ENCODE measurements at regions not wholly inside any gene's neighbourhood (a gene's known extent, or its start where the extent isn't known, plus 50 kb on each side); places are given as distances from the start of the nearest gene placed in this dataset.

DNA sequence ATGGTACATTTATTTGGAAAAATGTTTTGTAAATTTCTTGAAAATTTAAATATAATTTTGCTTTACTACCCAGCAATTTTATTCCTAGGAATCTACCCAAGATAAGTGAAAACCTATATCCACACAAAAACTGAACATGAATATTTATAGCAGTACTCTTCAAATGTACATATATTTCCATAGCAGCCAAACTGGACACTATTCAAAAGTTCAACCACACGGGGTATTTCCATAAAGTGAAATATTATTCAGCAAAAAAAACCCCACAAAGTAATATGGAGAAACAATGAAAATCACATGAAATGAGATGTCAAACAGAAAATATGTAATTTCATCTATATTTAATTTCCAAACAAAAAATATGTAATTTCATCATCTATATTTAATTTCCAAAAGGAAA lies 1247.6 kb upstream of the TMEFF2 start:
- TF ChIP-seq CEBPB (IDR thresholded peaks at IDR 0.05; ENCODE audit: low read depth): no peak
- TF ChIP-seq CBX3 (IDR thresholded peaks at IDR 0.05; ENCODE audit: low read depth): no peak
- TF ChIP-seq, protein P1, sequence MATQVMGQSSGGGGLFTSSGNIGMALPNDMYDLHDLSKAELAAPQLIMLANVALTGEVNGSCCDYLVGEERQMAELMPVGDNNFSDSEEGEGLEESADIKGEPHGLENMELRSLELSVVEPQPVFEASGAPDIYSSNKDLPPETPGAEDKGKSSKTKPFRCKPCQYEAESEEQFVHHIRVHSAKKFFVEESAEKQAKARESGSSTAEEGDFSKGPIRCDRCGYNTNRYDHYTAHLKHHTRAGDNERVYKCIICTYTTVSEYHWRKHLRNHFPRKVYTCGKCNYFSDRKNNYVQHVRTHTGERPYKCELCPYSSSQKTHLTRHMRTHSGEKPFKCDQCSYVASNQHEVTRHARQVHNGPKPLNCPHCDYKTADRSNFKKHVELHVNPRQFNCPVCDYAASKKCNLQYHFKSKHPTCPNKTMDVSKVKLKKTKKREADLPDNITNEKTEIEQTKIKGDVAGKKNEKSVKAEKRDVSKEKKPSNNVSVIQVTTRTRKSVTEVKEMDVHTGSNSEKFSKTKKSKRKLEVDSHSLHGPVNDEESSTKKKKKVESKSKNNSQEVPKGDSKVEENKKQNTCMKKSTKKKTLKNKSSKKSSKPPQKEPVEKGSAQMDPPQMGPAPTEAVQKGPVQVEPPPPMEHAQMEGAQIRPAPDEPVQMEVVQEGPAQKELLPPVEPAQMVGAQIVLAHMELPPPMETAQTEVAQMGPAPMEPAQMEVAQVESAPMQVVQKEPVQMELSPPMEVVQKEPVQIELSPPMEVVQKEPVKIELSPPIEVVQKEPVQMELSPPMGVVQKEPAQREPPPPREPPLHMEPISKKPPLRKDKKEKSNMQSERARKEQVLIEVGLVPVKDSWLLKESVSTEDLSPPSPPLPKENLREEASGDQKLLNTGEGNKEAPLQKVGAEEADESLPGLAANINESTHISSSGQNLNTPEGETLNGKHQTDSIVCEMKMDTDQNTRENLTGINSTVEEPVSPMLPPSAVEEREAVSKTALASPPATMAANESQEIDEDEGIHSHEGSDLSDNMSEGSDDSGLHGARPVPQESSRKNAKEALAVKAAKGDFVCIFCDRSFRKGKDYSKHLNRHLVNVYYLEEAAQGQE (IDR thresholded peaks at IDR 0.05; ENCODE audit: low read depth): no peak
- no peak for TF ChIP-seq SP1 (IDR thresholded peaks at IDR 0.05; ENCODE audit: low read depth)
- TF ChIP-seq POLR2A (IDR thresholded peaks at IDR 0.05; ENCODE audit: borderline replicate concordance, extremely low read depth, insufficient read depth, insufficient read length): no peak
- no peak for TF ChIP-seq RAD21 (IDR thresholded peaks at IDR 0.05; ENCODE audit: low read depth)
- TF ChIP-seq ZFX (IDR thresholded peaks at IDR 0.05): no peak
- TF ChIP-seq TCF7L2 (IDR thresholded peaks at IDR 0.05; ENCODE audit: borderline replicate concordance, extremely low read depth, insufficient read depth, insufficient read length): no peak
- TF ChIP-seq, protein P2, sequence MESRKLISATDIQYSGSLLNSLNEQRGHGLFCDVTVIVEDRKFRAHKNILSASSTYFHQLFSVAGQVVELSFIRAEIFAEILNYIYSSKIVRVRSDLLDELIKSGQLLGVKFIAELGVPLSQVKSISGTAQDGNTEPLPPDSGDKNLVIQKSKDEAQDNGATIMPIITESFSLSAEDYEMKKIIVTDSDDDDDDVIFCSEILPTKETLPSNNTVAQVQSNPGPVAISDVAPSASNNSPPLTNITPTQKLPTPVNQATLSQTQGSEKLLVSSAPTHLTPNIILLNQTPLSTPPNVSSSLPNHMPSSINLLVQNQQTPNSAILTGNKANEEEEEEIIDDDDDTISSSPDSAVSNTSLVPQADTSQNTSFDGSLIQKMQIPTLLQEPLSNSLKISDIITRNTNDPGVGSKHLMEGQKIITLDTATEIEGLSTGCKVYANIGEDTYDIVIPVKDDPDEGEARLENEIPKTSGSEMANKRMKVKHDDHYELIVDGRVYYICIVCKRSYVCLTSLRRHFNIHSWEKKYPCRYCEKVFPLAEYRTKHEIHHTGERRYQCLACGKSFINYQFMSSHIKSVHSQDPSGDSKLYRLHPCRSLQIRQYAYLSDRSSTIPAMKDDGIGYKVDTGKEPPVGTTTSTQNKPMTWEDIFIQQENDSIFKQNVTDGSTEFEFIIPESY (IDR thresholded peaks at IDR 0.05; ENCODE audit: extremely low read depth, insufficient replicate concordance, low read length): no peak
- no peak for TF ChIP-seq SIN3A (IDR thresholded peaks at IDR 0.05; ENCODE audit: low read depth)
- TF ChIP-seq, protein P3, sequence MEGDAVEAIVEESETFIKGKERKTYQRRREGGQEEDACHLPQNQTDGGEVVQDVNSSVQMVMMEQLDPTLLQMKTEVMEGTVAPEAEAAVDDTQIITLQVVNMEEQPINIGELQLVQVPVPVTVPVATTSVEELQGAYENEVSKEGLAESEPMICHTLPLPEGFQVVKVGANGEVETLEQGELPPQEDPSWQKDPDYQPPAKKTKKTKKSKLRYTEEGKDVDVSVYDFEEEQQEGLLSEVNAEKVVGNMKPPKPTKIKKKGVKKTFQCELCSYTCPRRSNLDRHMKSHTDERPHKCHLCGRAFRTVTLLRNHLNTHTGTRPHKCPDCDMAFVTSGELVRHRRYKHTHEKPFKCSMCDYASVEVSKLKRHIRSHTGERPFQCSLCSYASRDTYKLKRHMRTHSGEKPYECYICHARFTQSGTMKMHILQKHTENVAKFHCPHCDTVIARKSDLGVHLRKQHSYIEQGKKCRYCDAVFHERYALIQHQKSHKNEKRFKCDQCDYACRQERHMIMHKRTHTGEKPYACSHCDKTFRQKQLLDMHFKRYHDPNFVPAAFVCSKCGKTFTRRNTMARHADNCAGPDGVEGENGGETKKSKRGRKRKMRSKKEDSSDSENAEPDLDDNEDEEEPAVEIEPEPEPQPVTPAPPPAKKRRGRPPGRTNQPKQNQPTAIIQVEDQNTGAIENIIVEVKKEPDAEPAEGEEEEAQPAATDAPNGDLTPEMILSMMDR (IDR thresholded peaks at IDR 0.05 in 2 of 3, conservative IDR thresholded peaks at IDR 0.05 in 1 of 3; ENCODE audit: borderline replicate concordance in 1 of 3, insufficient read depth in 1 of 3, low read depth in 2 of 3, low read length in 2 of 3): no peak
- TF ChIP-seq ELF1 (IDR thresholded peaks at IDR 0.05; ENCODE audit: borderline replicate concordance, low read depth): no peak
- TF ChIP-seq ZNF274 (IDR thresholded peaks at IDR 0.05; ENCODE audit: low read depth, low read length): no peak
- TF ChIP-seq, protein P4, sequence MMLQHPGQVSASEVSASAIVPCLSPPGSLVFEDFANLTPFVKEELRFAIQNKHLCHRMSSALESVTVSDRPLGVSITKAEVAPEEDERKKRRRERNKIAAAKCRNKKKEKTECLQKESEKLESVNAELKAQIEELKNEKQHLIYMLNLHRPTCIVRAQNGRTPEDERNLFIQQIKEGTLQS (IDR thresholded peaks at IDR 0.05): no peak
- no peak for TF ChIP-seq POLR2AphosphoS5 (IDR thresholded peaks at IDR 0.05; ENCODE audit: low read depth, low read length)
- TF ChIP-seq FOSL1 (IDR thresholded peaks at IDR 0.05; ENCODE audit: low read depth): no peak
- TF ChIP-seq EZH2phosphoT487 (IDR thresholded peaks at IDR 0.05; ENCODE audit: borderline replicate concordance): no peak
- TF ChIP-seq JUND (IDR thresholded peaks at IDR 0.05): no peak
- TF ChIP-seq, protein P5, sequence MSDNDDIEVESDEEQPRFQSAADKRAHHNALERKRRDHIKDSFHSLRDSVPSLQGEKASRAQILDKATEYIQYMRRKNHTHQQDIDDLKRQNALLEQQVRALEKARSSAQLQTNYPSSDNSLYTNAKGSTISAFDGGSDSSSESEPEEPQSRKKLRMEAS (IDR thresholded peaks at IDR 0.05): no peak
- Histone ChIP-seq H3K36me3 (ENCODE audit: control insufficient read depth in 1 of 2, insufficient read depth in 2 of 2, low read length in 2 of 2) (no peaks in the 10 kb centered on the region), H3K79me2 (ENCODE audit: insufficient read depth, low read length) (no peaks in the 10 kb centered on the region), H3K4me2 (ENCODE audit: low read length) (no peak overlapping the region), H4K20me1 (ENCODE audit: insufficient read depth) (no peaks in the 10 kb centered on the region), H3K4me3 (replicated peaks in 1 of 2; ENCODE audit: low read depth in 1 of 2, low read length in 2 of 2) (no peak overlapping the region), H3K4me1 (ENCODE audit: control insufficient read depth in 1 of 2, insufficient read depth in 2 of 2, low read length in 2 of 2) (no peaks in the 10 kb centered on the region), H3K27ac (ENCODE audit: low read depth, low read length) (no peak overlapping the region), H3K9me3 (ENCODE audit: control insufficient read depth in 1 of 2, insufficient read depth in 1 of 2, low read depth in 1 of 2, low read length in 2 of 2) (no peaks in the 10 kb centered on the region), H3K27me3 (ENCODE audit: insufficient read depth, low read length) (no peaks in the 10 kb centered on the region), H3K9ac (ENCODE audit: low read length) (no peak overlapping the region), H3K9me2 (ENCODE audit: insufficient read depth) (no peaks in the 10 kb centered on the region), H2AFZ (ENCODE audit: low read depth, low read length, poor library complexity, severe bottlenecking) (no peak overlapping the region)
- ATAC-seq: no peak
- ChIA-PET RAD21 (ENCODE audit: low non-redundant PET in 1 of 2, low total read pairs in 2 of 2, uncharacterized antibody in 2 of 2, unreplicated experiment in 2 of 2) (no interaction called here), CTCF (no interaction called here), POLR2A (no interaction called here)
- no TSS peak for BruUV-seq (replicated peaks)
- intact Hi-C loops (cut with micrococcal nuclease): no loop called here
- DNase-seq (ENCODE audit: low read depth, low spot score): no peak

Measured in HCT116 (cell line).